B cell (primary cell): ENCODE measurements at regions not wholly inside any gene's neighbourhood (a gene's known extent, or its start where the extent isn't known, plus 50 kb on each side); places are given as distances from the start of the nearest gene placed in this dataset.

Source experiments
- ATAC-seq: fragments of 200-7000 bp; cut with Tn5 transposase; one replicate; pipeline ENCODE4 v1.10.0; 2021; ENCODE audit warnings: low read depth, mild to moderate bottlenecking, moderate number of reproducible peaks, moderate library complexity
- CTCF ChIA-PET: fragments of 350-600 bp; sonication (Branson Sonifier 250); formaldehyde crosslinking; loops from one replicate; lab custom pipeline; 2021; ENCODE audit warnings: antibody characterized with exemption, inconsistent platforms; lab: Charles Lee
- POLR2A ChIA-PET: fragments of 350-600 bp; sonication (Branson Sonifier 250); formaldehyde crosslinking; loops from one replicate; lab custom pipeline; 2021; ENCODE audit warnings: antibody characterized with exemption; lab: Charles Lee
- DNase-seq: peaks from one replicate; pipeline ENCODE4 v3.0.0; 2013
- H2AFZ ChIP-seq: 2 replicates; pipeline ENCODE4 v1.6.1; 2012; ENCODE audit warnings: mild to moderate bottlenecking, low read depth, low read length; ENCODE audit not compliant: insufficient read depth, poor library complexity, severe bottlenecking
- H3K27ac ChIP-seq, 2 donors: 1 replicate in 1 of 2; 2 replicates in 1 of 2; pipeline ENCODE4 v1.5.1; 2012 to 2013; ENCODE audit warnings: low read length in 2 of 2, mild to moderate bottlenecking in 2 of 2, moderate library complexity in 1 of 2
- H3K27me3 ChIP-seq, 4 experiments: fragments of 200-600 bp in 1 of 4; sonication (generic) in 1 of 4; replicated peaks in 1 of 4; 1 replicate in 2 of 4; 2 replicates in 2 of 4; pipeline versions ENCODE4 v1.6.1 to v1.7.0; 2013 to 2016; ENCODE audit warnings: low read length in 3 of 4, mild to moderate bottlenecking in 2 of 4, mixed read lengths in 1 of 4, moderate library complexity in 1 of 4; ENCODE audit not compliant: insufficient read depth in 4 of 4, control insufficient read depth in 3 of 4; ENCODE audit errors: control extremely low read depth in 1 of 4
- H3K36me3 ChIP-seq, 2 experiments: replicated peaks in 1 of 2; 1 replicate in 1 of 2; 2 replicates in 1 of 2; pipeline versions ENCODE4 v1.6.1 to v1.7.1; 2013; ENCODE audit warnings: low read length in 1 of 2; ENCODE audit not compliant: insufficient read depth in 2 of 2, control insufficient read depth in 1 of 2; ENCODE audit errors: control extremely low read depth in 1 of 2, extremely low read depth in 1 of 2
- H3K4me1 ChIP-seq, 2 donors: fragments of 200-600 bp in 1 of 2; sonication (generic) in 1 of 2; 1 replicate in 1 of 2; 2 replicates in 1 of 2; pipeline versions ENCODE4 v1.5.1 to v1.6.1; 2013 to 2017; ENCODE audit warnings: low read length in 2 of 2; ENCODE audit not compliant: control insufficient read depth in 2 of 2, insufficient read depth in 2 of 2
- H3K4me2 ChIP-seq: replicated peaks from 2 replicates; pipeline ENCODE3; 2012; ENCODE audit warnings: mild to moderate bottlenecking, low read depth, low read length; ENCODE audit not compliant: poor library complexity, severe bottlenecking
- H3K4me3 ChIP-seq, 5 experiments: fragments of 200-600 bp in 1 of 5; sonication (generic) in 1 of 5; 1 replicate in 3 of 5; 2 replicates in 2 of 5; pipeline versions ENCODE4 v1.5.1 to v1.7.0; 2011 to 2016; ENCODE audit warnings: low read length in 4 of 5, mild to moderate bottlenecking in 4 of 5, low read depth in 2 of 5, control low read depth in 1 of 5, moderate library complexity in 1 of 5; ENCODE audit not compliant: insufficient read depth in 1 of 5; ENCODE audit errors: control extremely low read depth in 1 of 5, extremely low read depth in 1 of 5
- H3K79me2 ChIP-seq: fragments of 200-600 bp; sonication (generic); one replicate; pipeline ENCODE4 v1.6.0; 2016; ENCODE audit warnings: low read length; ENCODE audit not compliant: control insufficient read depth, insufficient read depth
- H3K9ac ChIP-seq: fragments of 200-600 bp; sonication (generic); 2 replicates; pipeline ENCODE4 v1.6.1; 2017; ENCODE audit warnings: mild to moderate bottlenecking, low read length, moderate library complexity
- H3K9me3 ChIP-seq, 3 donors: one replicate each; pipeline versions ENCODE4 v1.6.1 to v1.7.1; 2013; ENCODE audit warnings: low read length in 2 of 3; ENCODE audit not compliant: control insufficient read depth in 2 of 3, insufficient read depth in 1 of 3; ENCODE audit errors: control extremely low read depth in 1 of 3
- H4K20me1 ChIP-seq: 2 replicates; pipeline ENCODE4 v1.6.0; 2012; ENCODE audit warnings: mild to moderate bottlenecking, low read length; ENCODE audit not compliant: insufficient read depth, control insufficient read depth, poor library complexity, severe bottlenecking
- H3K27ac Mint-ChIP-seq: one replicate; pipeline ENCODE4 v1.8.0; 2021; ENCODE audit warnings: mixed read lengths
- H3K27me3 Mint-ChIP-seq: one replicate; pipeline ENCODE4 v1.8.0; 2021; ENCODE audit warnings: mixed read lengths
- H3K4me1 Mint-ChIP-seq: one replicate; pipeline ENCODE4 v1.8.0; 2021; ENCODE audit warnings: mixed read lengths
- H3K4me3 Mint-ChIP-seq: one replicate; pipeline ENCODE4 v1.8.0; 2021; ENCODE audit warnings: mixed read lengths
- H3K9me3 Mint-ChIP-seq: one replicate; pipeline ENCODE4 v1.8.0; 2022; ENCODE audit warnings: mixed read lengths; ENCODE audit not compliant: insufficient read depth
- CTCF ChIP-seq: fragments of 200-600 bp; IDR thresholded peaks from one replicate; pipeline ENCODE4 v1.8.0; 2022; ENCODE audit warnings: antibody characterized with exemption, mild to moderate bottlenecking
- EZH2 ChIP-seq: IDR thresholded peaks from 2 replicates; pipeline ENCODE4 v1.6.1; 2012; ENCODE audit warnings: borderline replicate concordance, low read depth, mild to moderate bottlenecking, moderate library complexity, low read length; ENCODE audit not compliant: insufficient read depth, poor library complexity, severe bottlenecking
- WGBS: methylation state at CpG from one replicate; pipeline ENCODE4 v1.1.5; 2013; ENCODE audit warnings: missing lambda C conversion rate; ENCODE audit not compliant: insufficient coverage; 5-methylcytosine and 5-hydroxymethylcytosine counted together
- intact Hi-C: fragments of 100-400 bp; cut with micrococcal nuclease; formaldehyde crosslinking; loops from one replicate; pipeline ENCODE4 v1.10.0; 2022

DNA sequence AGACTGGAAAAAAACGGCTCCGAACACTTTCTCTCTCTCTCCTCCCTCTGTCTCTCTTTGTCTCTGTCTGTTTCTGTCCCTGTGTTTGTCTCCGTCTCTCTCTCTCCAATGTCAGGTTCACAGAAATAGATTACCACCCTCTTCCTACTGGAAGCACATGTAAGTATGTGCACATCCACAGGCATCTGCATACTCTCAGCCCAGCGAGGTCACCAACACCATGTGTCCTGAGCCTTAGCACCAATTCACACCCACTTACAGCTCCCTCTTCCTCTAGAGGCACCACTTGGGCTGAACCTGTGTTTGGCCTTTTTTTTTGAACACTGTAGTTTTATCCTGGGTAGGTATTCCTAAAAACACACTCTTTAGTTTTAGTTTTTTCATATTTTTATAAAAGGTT lies 130.5 kb downstream of the ETS2 start:
- Histone ChIP-seq H3K36me3 (no peaks in the 10 kb centered on the region), H3K4me1 (no peaks in the 10 kb centered on the region), H3K9me3 (no peaks in the 10 kb centered on the region), H3K27ac (no peak overlapping the region), H3K4me3 (no peak overlapping the region), H3K27me3 (no peaks in the 10 kb centered on the region), H4K20me1 (no peaks in the 10 kb centered on the region), H3K79me2 (no peaks in the 10 kb centered on the region), H2AFZ (no peak overlapping the region), H3K9ac (no peak overlapping the region), H3K4me2 (no peak overlapping the region)
- TF ChIP-seq EZH2 (no peak), CTCF (no peak)
- Mint-ChIP-seq H3K9me3 (no peaks in the 10 kb centered on the region), H3K4me1 (no peaks in the 10 kb centered on the region), H3K4me3 (no peak overlapping the region), H3K27me3 (no peaks in the 10 kb centered on the region), H3K27ac (no peak overlapping the region)
- no peak for DNase-seq
- CTCF ChIA-PET = no interaction called here
- WGBS = 89% methylated on average over 4 of the region's 4 CpGs
- POLR2A ChIA-PET = no interaction called here
- intact Hi-C loops = no loop called here
- ATAC-seq = no peak

DNA sequence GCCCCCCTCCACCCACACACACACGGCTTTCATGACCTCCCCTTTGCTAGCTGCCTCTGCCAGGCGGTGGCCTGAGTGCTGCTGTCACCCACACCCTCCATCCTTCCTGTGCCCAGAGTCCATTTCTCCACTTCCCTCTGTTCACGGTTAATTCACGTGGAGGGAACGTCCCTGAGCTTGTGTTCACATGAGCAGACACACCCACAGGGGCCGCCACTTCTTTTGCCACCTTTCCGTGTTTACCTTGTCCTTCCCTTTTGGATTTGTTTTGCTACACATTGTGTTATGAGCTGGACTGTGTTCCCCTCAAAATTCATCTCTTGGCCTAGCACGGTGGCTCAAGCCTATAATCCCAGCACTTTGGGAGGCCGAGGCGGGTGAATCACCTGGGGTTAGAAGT lies 128.0 kb downstream of the ETS2 start:
- Histone ChIP-seq H2AFZ (no peak overlapping the region), H3K4me3 (no peak overlapping the region), H3K4me2 (no peak overlapping the region), H3K9me3 (peaks cover 0 to 8% (median 6%) of the 10 kb centered on the region in 3 donors), H3K27me3 (no peaks in the 10 kb centered on the region), H3K36me3 (no peaks in the 10 kb centered on the region), H3K9ac (no peak overlapping the region), H4K20me1 (no peaks in the 10 kb centered on the region), H3K79me2 (no peaks in the 10 kb centered on the region), H3K27ac (no peak overlapping the region), H3K4me1 (no peaks in the 10 kb centered on the region)
- Mint-ChIP-seq H3K4me3 (no peak overlapping the region), H3K27me3 (no peaks in the 10 kb centered on the region), H3K9me3 (peaks cover 6% of the 10 kb centered on the region), H3K4me1 (no peaks in the 10 kb centered on the region), H3K27ac (no peak overlapping the region)
- DNase-seq (no peak), ATAC-seq (no peak)
- POLR2A ChIA-PET = no interaction called here
- intact Hi-C loops = no loop called here
- CTCF ChIA-PET = no interaction called here
- TF ChIP-seq CTCF (no peak), EZH2 (no peak)
- WGBS = 87% methylated on average over 6 of the region's 10 CpGs
